GM18519 (cell line): ENCODE measurements at regions not wholly inside any gene's neighbourhood (a gene's known extent, or its start where the extent isn't known, plus 50 kb on each side); places are given as distances from the start of the nearest gene placed in this dataset.
"Not testable (repeated sequence)": the region's sequence is repeated elsewhere in the genome, so short reads cannot be mapped to it uniquely, and the experiment has no call there.

ENCODE experiments used
- ATAC-seq: cut with Tn5 transposase; IDR thresholded peaks from one replicate; pipeline ENCODE4 v1.9.1; 2021; ENCODE audit warnings: mild to moderate bottlenecking, moderate library complexity; ENCODE audit not compliant: unreplicated experiment, low FRiP score

DNA sequence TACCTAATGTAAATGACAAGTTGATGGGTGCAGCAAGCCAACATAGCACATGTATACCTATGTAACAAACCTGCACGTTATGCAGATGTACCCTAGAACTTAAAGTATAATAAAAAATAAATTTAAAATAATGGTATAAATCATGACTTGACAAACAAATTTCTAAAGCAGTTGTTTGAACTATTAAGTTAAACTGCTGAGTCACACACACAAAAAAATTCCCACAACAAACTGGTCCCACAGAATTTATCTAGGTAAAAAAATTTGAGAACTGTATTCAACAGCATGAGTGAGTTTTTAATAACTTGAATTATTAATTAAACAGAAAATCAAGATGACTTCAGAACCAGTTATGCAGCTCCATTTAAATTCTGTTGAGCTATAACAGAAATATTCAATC lies 186.0 kb upstream of the SOX6 start:
- ATAC-seq: no peak

GRCh38 chr11:16536513-16536912 lies 180.2 kb upstream of the SOX6 start:
- no peak for ATAC-seq

DNA sequence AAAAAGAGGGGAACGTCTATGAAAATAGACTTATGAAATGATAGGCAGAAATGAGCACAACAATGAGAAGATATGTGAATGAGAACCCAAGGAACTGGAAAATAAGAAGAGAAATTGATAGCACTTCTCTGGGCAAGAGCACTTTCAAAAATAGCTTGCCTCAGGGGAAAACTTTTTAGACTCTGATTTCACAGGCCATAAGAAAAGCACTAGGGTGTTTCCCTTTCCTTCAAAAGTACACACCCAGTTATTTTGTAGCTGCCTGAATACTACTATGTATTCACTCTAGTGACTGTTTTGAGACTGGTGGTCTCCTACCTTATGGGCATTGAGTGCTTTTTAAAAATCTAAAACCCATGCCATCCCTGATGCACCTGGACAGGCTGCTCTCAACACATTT lies 172.3 kb upstream of the SOX6 start:
- ATAC-seq: no peak

DNA sequence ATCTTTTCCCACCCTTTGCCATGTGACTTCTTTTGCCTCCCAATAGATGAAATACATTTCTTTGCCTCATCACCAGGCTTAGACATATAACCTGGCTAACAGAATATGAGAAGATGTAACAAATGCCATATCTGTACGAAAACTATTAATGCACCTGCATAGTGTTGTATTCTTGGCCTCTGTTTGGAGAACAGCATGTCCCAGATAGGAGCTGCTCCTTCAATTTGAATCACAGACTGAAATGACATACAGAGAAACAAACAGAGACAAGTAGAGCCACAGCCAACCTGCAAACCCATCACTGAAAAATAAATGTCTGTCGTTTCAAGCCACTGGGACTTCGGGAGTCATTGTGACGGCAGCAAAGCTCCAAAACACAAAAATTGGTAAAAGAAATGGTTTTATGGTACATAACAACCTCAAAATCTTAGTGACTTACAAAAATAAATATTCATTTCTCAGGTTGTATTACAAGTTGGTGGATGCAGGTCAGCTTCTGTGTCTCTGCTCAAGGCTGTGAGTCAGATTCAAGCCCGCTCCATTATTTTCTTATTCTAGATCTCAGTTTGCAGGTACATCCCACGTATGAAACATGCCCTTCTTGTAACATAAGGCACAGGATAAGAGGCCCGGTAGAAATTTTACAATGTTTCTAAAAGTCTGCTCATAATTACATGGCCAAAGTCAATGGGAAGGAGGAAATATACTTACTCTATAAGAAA lies 171.3 kb upstream of the SOX6 start:
- ATAC-seq: no peak

DNA sequence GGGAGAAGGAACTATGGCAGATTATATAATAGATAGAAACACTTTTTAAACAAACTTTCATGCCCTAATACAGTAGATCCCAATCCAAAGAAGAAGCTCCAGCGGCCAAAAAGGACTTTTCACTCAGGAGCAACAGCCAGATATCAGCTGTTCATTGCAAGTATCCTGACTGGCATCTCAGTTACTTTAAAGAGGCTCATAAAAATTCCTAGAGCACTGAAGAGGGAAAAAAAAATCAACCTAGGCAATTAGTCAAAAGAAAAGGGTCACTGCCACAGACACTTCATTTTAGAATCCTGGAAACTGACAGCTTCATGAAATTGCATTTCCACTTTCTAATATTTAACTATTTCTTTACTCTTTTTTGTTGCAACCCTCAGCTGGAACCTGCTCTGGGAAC lies 170.6 kb upstream of the SOX6 start:
- no peak for ATAC-seq

DNA sequence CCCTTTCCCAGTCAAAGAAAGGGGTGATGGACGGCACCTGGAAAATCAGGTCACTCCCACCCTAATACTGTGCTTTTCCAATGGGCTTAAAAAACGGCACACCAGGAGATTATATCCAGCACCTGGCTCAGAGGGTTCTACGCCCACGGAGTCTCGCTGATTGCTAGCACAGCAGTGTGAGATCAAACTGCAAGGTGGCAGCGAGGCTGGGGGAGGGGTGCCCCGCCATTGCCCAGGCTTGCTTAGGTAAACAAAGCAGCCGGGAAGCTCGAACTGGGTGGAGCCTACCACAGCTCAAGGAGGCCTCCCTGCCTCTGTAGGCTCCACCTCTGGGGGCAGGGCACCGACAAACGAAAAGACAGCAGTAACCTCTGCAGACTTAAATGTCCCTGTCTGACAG lies 164.4 kb upstream of the SOX6 start:
- ATAC-seq: not testable (repeated sequence)

DNA sequence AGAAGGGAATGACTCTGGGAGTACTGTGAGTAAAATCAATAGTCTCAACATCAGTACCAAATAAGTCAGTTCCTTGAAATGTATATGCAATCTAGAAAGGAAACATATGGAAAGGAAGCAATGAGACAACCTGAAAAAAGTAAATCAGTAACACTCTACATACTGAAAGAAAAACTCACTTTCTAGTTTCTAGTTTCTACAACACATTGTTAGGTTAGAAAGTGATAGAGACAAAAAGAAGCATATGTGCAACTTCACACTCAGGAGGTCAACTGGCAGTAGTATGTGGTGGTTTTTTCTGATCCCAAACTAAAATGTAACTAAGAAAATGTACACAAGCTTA lies 156.5 kb upstream of the SOX6 start:
- ATAC-seq: peak; percentile 93

GRCh38 chr11:16512198-16512898 lies 156.0 kb upstream of the SOX6 start:
- no peak for ATAC-seq

GRCh38 chr11:16511116-16512114 lies 155.1 kb upstream of the SOX6 start:
- ATAC-seq: no peak

DNA sequence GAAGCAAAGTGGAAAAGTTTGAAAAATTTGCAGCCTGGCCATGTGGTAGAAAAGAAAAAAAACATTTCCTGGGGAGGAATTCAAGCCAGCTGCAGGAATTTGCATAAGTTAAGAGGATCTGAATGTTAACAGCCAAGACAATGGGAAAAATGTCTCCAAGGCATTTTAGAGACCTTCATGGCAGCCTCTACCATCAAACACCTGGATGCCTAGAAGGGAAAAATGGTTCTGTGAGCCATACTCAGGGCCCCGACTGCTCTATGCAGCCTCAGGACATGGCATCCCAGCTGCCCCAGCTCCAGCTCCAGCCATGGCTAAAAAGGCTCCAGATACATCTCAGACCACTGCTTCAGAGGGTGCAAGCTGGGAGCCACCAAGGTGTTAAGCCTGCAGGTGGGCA lies 149.1 kb upstream of the SOX6 start:
- ATAC-seq: no peak

- not testable (repeated sequence) for ATAC-seq
Observed at GRCh38 chr11:16503891-16504290, 147.5 kb upstream of the SOX6 start.

- ATAC-seq: no peak
Observed at GRCh38 chr11:16494918-16495691, 138.8 kb upstream of the SOX6 start.

DNA sequence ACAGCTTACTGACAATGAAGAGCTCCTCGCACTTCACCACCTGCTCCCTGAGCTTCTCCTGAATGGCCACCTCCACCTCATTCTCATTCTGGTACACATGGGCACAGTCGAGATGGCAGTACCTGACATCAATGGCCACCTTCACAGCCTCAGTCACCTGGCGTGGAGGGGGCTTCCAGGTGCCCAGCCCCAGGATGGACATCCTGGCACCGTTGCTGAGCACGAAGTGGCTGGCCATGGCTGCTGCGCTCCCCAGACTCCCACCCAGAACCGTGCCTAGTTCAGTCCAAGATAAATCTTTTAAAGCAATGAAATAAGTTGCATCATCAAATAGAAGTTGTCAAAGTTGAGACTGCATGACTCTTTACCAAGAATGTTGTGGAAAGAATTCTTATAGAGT lies 128.1 kb upstream of the SOX6 start:
- ATAC-seq: no peak

GRCh38 chr11:16474659-16475058 lies 118.3 kb upstream of the SOX6 start:
- no peak for ATAC-seq

- ATAC-seq: no peak
Observed at GRCh38 chr11:16469968-16470367, 113.6 kb upstream of the SOX6 start.

- ATAC-seq: no peak
Observed at GRCh38 chr11:16468735-16469453, 112.5 kb upstream of the SOX6 start.

DNA sequence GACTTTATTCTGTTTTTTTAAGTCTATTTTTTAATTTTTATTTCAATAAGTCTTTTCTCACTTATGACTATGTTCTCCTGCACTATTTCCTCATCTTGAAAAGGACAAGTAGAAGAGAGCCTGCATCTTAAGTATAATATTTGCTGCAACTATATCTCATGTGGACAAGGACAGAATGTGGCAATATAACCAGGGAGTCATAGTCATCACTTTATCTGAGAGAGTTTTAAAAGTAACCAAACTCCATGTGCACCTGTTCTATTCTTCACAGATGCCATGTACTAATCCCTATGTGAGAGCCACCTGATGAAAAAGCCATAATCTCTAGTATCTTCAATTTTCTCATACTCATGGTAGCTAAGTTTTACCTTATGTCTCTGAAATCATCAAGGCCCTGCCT lies 104.2 kb upstream of the SOX6 start:
- ATAC-seq: no peak

DNA sequence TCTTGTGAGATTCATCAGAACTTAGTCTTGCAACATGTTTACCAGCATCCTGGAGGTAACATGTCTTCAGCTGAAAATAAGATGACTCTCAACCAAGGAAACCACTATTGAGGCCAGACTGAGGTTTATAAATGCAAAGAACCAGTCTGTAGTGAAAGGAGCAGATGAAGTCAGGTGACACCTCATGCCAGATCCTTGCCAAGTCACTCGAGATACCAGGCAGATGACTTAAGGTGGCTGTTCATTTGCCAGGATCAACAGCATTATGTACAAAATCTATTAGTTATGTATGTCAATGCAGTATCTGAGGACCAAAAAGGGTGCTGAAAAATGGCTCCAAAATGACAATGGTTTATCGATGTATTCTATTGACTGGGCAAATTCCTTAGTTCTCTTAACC lies 100.0 kb upstream of the SOX6 start:
- no peak for ATAC-seq

DNA sequence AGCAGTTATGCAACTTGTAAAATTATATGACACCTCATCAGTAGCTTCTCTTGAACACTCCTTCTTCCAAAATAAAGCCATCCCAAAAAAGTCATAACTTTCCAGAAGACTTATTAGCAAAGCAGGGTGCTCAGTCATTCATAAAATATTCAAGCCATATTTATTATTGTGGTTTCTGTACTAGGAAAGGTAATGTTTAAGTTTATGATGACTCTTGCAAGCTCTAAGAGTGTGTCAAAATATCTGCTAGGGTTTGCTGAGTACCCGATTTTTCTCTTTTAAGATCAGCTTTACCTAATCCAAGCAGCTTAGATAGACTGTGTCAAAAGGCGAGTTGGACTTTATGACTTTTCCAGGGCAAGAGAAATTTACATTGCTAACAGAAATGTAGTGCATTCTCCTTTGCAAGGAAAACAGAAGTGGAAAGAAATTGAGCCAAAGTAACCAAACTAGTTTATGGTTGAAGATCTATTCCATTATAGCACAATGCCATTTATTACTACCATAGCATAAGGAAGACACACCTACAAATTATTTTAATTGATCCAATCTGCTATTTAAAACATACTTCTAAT lies 98.0 kb upstream of the SOX6 start:
- no peak for ATAC-seq
